ENCODE measurements at regions not wholly inside any gene's neighbourhood (a gene's known extent, or its start where the extent isn't known, plus 50 kb on each side); places are given as distances from the start of the nearest gene placed in this dataset.

- no peaks in the 10 kb centered on the region for H3K36me3 Mint-ChIP-seq (ENCODE audit: insufficient read depth, unreplicated experiment)
- TF ChIP-seq CTCF (IDR thresholded peaks at IDR 0.05; ENCODE audit: unreplicated experiment), result no peak
- no peaks in the 10 kb centered on the region for H3K4me1 Mint-ChIP-seq (ENCODE audit: insufficient read depth, unreplicated experiment)
- no peak overlapping the region for H3K27ac Mint-ChIP-seq (ENCODE audit: low read depth, unreplicated experiment)
- H3K4me3 Mint-ChIP-seq (ENCODE audit: unreplicated experiment), result no peak overlapping the region
- peaks cover 7% of the 10 kb centered on the region for H3K9me3 Mint-ChIP-seq (ENCODE audit: unreplicated experiment)
- no TSS peak for BruUV-seq (replicated peaks)
- H3K27me3 Mint-ChIP-seq (ENCODE audit: insufficient read depth, unreplicated experiment), result no peaks in the 10 kb centered on the region
- ChIA-PET POLR2A (no interaction called here), CTCF (no interaction called here)
- DNase-seq (ENCODE audit: unreplicated experiment), result no peak
- intact Hi-C loops (cut with micrococcal nuclease), result no loop called here
Measured at GRCh38 chr3:106773795-106774194, 603.4 kb upstream of the CCDC54 start.

- H3K36me3 Mint-ChIP-seq (ENCODE audit: insufficient read depth, unreplicated experiment), result no peaks in the 10 kb centered on the region
- BruUV-seq (replicated peaks), result no TSS peak
- H3K4me1 Mint-ChIP-seq (ENCODE audit: insufficient read depth, unreplicated experiment), result no peaks in the 10 kb centered on the region
- no peaks in the 10 kb centered on the region for H3K27me3 Mint-ChIP-seq (ENCODE audit: insufficient read depth, unreplicated experiment)
- POLR2A ChIA-PET, result no interaction called here
- H3K27ac Mint-ChIP-seq (ENCODE audit: low read depth, unreplicated experiment), result no peak overlapping the region
- no peak overlapping the region for H3K4me3 Mint-ChIP-seq (ENCODE audit: unreplicated experiment)
- CTCF ChIA-PET, result interaction anchor here (1.0 kb wide), 1 partner anchor 282 kb away, joined by 3 read pairs; no protein-coding TSS in a partner anchor
- DNase-seq (ENCODE audit: unreplicated experiment), result no peak
- intact Hi-C loops (cut with micrococcal nuclease), result no loop called here
- no peak for TF ChIP-seq CTCF (IDR thresholded peaks at IDR 0.05; ENCODE audit: unreplicated experiment)
- no peaks in the 10 kb centered on the region for H3K9me3 Mint-ChIP-seq (ENCODE audit: unreplicated experiment)
Measured at GRCh38 chr3:106783231-106783630, 594.0 kb upstream of the CCDC54 start.

GRCh38 chr3:106789276-106789675 lies 588.0 kb upstream of the CCDC54 start:
- intact Hi-C loops (cut with micrococcal nuclease), result no loop called here
- H3K9me3 Mint-ChIP-seq (ENCODE audit: unreplicated experiment), result no peaks in the 10 kb centered on the region
- CTCF ChIA-PET, result interaction anchor here (0.6 to 0.7 kb wide), 2 partner anchors 20 to 1281 kb away, joined by 3 read pairs; no protein-coding TSS in a partner anchor
- H3K36me3 Mint-ChIP-seq (ENCODE audit: insufficient read depth, unreplicated experiment), result no peaks in the 10 kb centered on the region
- H3K27me3 Mint-ChIP-seq (ENCODE audit: insufficient read depth, unreplicated experiment), result no peaks in the 10 kb centered on the region
- H3K4me3 Mint-ChIP-seq (ENCODE audit: unreplicated experiment), result no peak overlapping the region
- BruUV-seq (replicated peaks), result no TSS peak
- DNase-seq (ENCODE audit: unreplicated experiment), result no peak
- H3K4me1 Mint-ChIP-seq (ENCODE audit: insufficient read depth, unreplicated experiment), result no peaks in the 10 kb centered on the region
- TF ChIP-seq CTCF (IDR thresholded peaks at IDR 0.05; ENCODE audit: unreplicated experiment), result no peak
- no peak overlapping the region for H3K27ac Mint-ChIP-seq (ENCODE audit: low read depth, unreplicated experiment)
- POLR2A ChIA-PET, result no interaction called here

- Mint-ChIP-seq H3K9me3 (ENCODE audit: unreplicated experiment) (no peaks in the 10 kb centered on the region), H3K36me3 (ENCODE audit: insufficient read depth, unreplicated experiment) (no peaks in the 10 kb centered on the region), H3K4me1 (ENCODE audit: insufficient read depth, unreplicated experiment) (no peaks in the 10 kb centered on the region), H3K4me3 (ENCODE audit: unreplicated experiment) (no peak overlapping the region), H3K27me3 (ENCODE audit: insufficient read depth, unreplicated experiment) (no peaks in the 10 kb centered on the region), H3K27ac (ENCODE audit: low read depth, unreplicated experiment) (no peak overlapping the region)
- no TSS peak for BruUV-seq (replicated peaks)
- CTCF ChIA-PET, result no interaction called here
- no peak for DNase-seq (ENCODE audit: unreplicated experiment)
- intact Hi-C loops (cut with micrococcal nuclease), result no loop called here
- no peak for TF ChIP-seq CTCF (IDR thresholded peaks at IDR 0.05; ENCODE audit: unreplicated experiment)
- POLR2A ChIA-PET, result no interaction called here
Measured at GRCh38 chr3:106792716-106793115, 584.5 kb upstream of the CCDC54 start.
